ENCODE measurements at regions not wholly inside any gene's neighbourhood (a gene's known extent, or its start where the extent isn't known, plus 50 kb on each side); places are given as distances from the start of the nearest gene placed in this dataset.

- no peak for DNase-seq
- intact Hi-C loops (cut with micrococcal nuclease) = no loop called here
- CTCF ChIA-PET = no interaction called here
- no peaks in the 10 kb centered on the region for H3K36me3 Mint-ChIP-seq (ENCODE audit: low read depth)
- no peak overlapping the region for H3K27ac Mint-ChIP-seq
- H3K4me1 Mint-ChIP-seq (ENCODE audit: low read depth) = peaks cover 4% of the 10 kb centered on the region
- no peak overlapping the region for H3K4me3 Mint-ChIP-seq
- H3K27me3 Mint-ChIP-seq (ENCODE audit: low read depth) = peaks cover 14% of the 10 kb centered on the region
- H3K9me3 Mint-ChIP-seq = no peaks in the 10 kb centered on the region
These were observed 85.1 kb upstream of the FAM20C start for GRCh38 chr7:107233-107632.

GRCh38 chr7:107907-108306 lies 84.5 kb upstream of the FAM20C start:
- H3K36me3 Mint-ChIP-seq (ENCODE audit: low read depth) = peaks cover 1% of the 10 kb centered on the region
- no peak overlapping the region for H3K27ac Mint-ChIP-seq
- intact Hi-C loops (cut with micrococcal nuclease) = no loop called here
- CTCF ChIA-PET = no interaction called here
- DNase-seq = no peak
- peaks cover 4% of the 10 kb centered on the region for H3K9me3 Mint-ChIP-seq
- H3K4me3 Mint-ChIP-seq = no peak overlapping the region
- peaks cover 18% of the 10 kb centered on the region for H3K27me3 Mint-ChIP-seq (ENCODE audit: low read depth)
- H3K4me1 Mint-ChIP-seq (ENCODE audit: low read depth) = peaks cover 2% of the 10 kb centered on the region

GRCh38 chr7:109094-109493 lies 83.3 kb upstream of the FAM20C start:
- CTCF ChIA-PET = no interaction called here
- Mint-ChIP-seq H3K36me3 (ENCODE audit: low read depth) (peaks cover 1% of the 10 kb centered on the region), H3K27ac (no peak overlapping the region), H3K27me3 (ENCODE audit: low read depth) (peaks cover 19% of the 10 kb centered on the region), H3K4me1 (ENCODE audit: low read depth) (peaks cover 1% of the 10 kb centered on the region), H3K4me3 (no peak overlapping the region), H3K9me3 (peaks cover 10% of the 10 kb centered on the region)
- intact Hi-C loops (cut with micrococcal nuclease) = no loop called here
- DNase-seq = no peak

DNA sequence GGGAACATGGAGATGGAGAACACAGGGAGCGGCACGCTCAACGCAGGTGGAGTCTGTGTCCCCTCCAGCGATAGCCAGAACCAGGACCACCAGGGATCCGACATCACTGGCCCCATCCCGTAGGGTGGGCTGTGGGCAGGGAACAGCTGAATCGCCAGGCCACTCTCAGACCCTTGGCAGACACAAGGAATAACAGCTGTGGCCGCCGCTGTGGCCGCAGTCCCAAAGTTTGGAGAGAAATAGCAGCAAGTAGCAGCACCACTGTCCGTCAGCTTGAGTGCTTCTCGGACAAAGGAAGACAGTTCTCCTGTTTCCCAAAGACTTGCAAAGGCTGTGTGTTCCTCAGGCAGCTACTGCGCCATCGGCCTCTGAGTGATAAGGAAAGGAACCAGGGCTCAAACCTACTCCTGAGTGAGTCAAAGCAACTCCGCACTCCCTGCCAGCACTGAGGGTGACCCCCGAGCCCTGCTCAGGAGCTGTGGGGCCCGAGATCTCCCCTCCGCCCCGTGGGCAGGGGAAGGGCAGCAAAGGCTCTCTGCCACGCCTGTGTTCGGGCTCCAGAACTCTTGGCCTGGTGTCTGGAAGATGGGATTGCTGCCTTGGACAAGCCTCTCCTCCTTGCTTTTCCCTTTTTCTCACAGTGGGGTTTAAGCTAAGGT lies 82.3 kb upstream of the FAM20C start:
- Mint-ChIP-seq H3K36me3 (ENCODE audit: low read depth) (peaks cover 1% of the 10 kb centered on the region), H3K9me3 (peaks cover 17% of the 10 kb centered on the region), H3K27me3 (ENCODE audit: low read depth) (peaks cover 19% of the 10 kb centered on the region), H3K4me3 (no peak overlapping the region), H3K27ac (no peak overlapping the region), H3K4me1 (ENCODE audit: low read depth) (no peaks in the 10 kb centered on the region)
- DNase-seq = no peak
- CTCF ChIA-PET = no interaction called here
- intact Hi-C loops (cut with micrococcal nuclease) = no loop called here

DNA sequence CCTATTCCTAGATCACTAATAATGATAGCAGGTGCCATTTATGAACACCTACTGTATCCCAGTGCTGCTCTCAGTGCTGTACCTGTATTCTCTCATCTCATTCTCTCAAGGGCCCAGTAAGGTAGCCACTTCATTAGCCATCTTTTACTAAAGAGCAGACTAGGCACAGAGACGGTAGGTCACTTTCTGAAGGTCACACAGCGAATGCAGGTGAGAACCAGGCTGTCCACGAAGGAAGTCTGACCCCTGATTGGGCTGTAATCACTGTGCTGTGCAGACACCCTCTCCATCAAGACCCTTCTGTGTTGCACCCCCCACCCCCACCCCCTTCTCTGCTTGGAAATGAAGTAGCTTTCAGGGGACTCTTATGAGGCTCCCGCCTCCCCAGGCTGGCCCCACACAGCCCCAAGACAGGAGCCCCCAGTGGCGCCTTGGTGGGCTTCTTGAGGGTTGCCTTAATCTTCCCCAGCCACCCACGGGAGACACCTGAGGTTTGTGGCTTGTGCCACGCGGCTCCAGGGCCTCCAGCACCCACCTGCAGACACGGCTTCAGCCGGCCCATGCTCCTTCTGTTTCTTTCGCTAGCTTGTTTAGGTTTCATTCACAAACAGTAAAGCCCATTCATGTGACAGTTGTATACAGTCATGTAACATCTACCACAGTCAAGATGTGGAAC lies 81.7 kb upstream of the FAM20C start:
- peaks cover 17% of the 10 kb centered on the region for H3K9me3 Mint-ChIP-seq
- no peak for DNase-seq
- peaks cover 1% of the 10 kb centered on the region for H3K36me3 Mint-ChIP-seq (ENCODE audit: low read depth)
- H3K4me3 Mint-ChIP-seq = no peak overlapping the region
- H3K27me3 Mint-ChIP-seq (ENCODE audit: low read depth) = peaks cover 22% of the 10 kb centered on the region
- no peak overlapping the region for H3K27ac Mint-ChIP-seq
- CTCF ChIA-PET = no interaction called here
- intact Hi-C loops (cut with micrococcal nuclease) = no loop called here
- no peaks in the 10 kb centered on the region for H3K4me1 Mint-ChIP-seq (ENCODE audit: low read depth)

- Mint-ChIP-seq H3K4me1 (ENCODE audit: low read depth) (no peaks in the 10 kb centered on the region), H3K36me3 (ENCODE audit: low read depth) (peaks cover 1% of the 10 kb centered on the region), H3K27me3 (ENCODE audit: low read depth) (peaks cover 26% of the 10 kb centered on the region), H3K9me3 (peaks cover 17% of the 10 kb centered on the region), H3K27ac (no peak overlapping the region), H3K4me3 (no peak overlapping the region)
- intact Hi-C loops (cut with micrococcal nuclease) = no loop called here
- no peak for DNase-seq
- CTCF ChIA-PET = no interaction called here
These were observed 80.8 kb upstream of the FAM20C start for GRCh38 chr7:111591-111990.

GRCh38 chr7:112881-113280 lies 79.5 kb upstream of the FAM20C start:
- CTCF ChIA-PET = no interaction called here
- Mint-ChIP-seq H3K4me1 (ENCODE audit: low read depth) (no peaks in the 10 kb centered on the region), H3K4me3 (no peak overlapping the region), H3K36me3 (ENCODE audit: low read depth) (peaks cover 1% of the 10 kb centered on the region), H3K9me3 (peaks cover 17% of the 10 kb centered on the region), H3K27ac (no peak overlapping the region), H3K27me3 (ENCODE audit: low read depth) (peaks cover 29% of the 10 kb centered on the region)
- intact Hi-C loops (cut with micrococcal nuclease) = no loop called here
- DNase-seq = no peak

DNA sequence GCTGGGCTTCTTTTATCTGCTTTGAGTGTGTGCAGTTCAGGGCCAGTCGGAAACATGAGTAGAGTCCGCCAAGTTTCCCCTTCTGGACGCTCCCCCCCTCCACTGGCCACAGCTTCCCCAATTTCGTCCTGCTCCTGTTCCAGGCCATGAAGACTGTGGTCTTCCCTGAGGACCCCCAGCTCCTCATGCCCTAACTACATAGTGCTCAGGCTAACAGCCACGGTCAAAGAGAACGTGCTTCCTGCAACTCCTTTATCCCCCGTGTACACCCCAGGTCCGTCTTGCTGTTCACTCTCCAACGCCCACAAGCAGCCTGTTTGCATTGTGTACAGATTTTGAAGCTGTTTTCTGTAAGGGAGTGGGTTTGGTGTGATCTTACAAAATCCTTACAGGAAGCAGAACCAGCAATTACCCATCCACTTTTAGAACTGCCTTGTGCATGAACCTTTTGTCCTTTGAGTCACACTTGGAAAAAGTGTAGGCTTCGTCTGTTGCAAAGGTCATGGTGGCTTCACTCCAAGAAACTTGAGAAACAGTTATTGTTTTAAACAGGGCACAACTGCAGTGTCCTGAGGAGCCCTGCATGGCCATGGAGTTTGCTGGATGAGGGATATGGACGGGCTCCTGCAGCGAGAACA lies 77.0 kb upstream of the FAM20C start:
- Mint-ChIP-seq H3K27me3 (ENCODE audit: low read depth) (peaks cover 34% of the 10 kb centered on the region), H3K4me3 (no peak overlapping the region), H3K4me1 (ENCODE audit: low read depth) (no peaks in the 10 kb centered on the region), H3K36me3 (ENCODE audit: low read depth) (peaks cover 1% of the 10 kb centered on the region), H3K9me3 (peaks cover 17% of the 10 kb centered on the region), H3K27ac (no peak overlapping the region)
- no peak for DNase-seq
- CTCF ChIA-PET = interaction anchor here (0.7 kb wide), 1 partner anchor 567 kb away, joined by 3 read pairs; no protein-coding TSS in a partner anchor
- intact Hi-C loops (cut with micrococcal nuclease) = no loop called here

DNA sequence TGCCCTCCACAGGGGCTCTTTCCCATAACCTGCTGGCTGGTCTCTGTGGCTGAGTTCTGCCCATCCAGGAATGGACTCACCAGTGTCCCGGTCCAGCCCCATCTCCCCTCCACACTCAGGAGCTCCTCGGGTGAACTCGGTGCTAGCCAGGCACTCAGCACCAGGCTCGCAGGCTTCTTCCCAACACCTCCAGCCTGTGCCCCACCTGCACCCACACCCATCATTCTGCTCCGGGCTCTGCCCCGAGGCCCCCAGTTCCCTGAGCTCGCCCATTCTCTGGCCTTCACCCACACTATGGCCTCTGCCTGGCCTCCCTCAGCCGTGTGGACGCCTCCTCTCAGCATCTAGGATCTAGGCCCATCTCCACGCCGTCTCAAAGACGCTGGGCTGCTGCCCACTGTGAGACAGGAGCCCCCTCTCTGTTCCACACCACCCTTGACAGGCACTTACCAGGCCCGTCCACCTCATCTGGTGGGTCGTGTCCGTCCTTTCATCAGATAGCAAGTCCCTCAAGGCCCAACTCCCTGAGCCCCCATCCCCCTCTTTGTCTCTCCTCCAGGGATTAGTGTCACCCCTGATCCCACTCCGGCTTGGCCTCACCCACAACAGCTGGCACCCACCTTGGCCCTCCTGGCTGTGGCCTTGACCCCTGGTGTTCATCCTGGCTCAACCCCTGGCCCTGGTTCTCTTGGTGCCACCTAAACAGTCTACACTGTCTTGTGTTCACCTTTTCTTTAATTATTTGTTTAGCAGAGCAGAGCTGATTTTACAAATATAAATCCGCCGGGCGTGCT lies 76.0 kb upstream of the FAM20C start:
- peaks cover 1% of the 10 kb centered on the region for H3K36me3 Mint-ChIP-seq (ENCODE audit: low read depth)
- H3K27ac Mint-ChIP-seq = no peak overlapping the region
- intact Hi-C loops (cut with micrococcal nuclease) = no loop called here
- peaks cover 17% of the 10 kb centered on the region for H3K9me3 Mint-ChIP-seq
- no peaks in the 10 kb centered on the region for H3K4me1 Mint-ChIP-seq (ENCODE audit: low read depth)
- H3K4me3 Mint-ChIP-seq = no peak overlapping the region
- CTCF ChIA-PET = no interaction called here
- no peak for DNase-seq
- H3K27me3 Mint-ChIP-seq (ENCODE audit: low read depth) = peaks cover 29% of the 10 kb centered on the region

DNA sequence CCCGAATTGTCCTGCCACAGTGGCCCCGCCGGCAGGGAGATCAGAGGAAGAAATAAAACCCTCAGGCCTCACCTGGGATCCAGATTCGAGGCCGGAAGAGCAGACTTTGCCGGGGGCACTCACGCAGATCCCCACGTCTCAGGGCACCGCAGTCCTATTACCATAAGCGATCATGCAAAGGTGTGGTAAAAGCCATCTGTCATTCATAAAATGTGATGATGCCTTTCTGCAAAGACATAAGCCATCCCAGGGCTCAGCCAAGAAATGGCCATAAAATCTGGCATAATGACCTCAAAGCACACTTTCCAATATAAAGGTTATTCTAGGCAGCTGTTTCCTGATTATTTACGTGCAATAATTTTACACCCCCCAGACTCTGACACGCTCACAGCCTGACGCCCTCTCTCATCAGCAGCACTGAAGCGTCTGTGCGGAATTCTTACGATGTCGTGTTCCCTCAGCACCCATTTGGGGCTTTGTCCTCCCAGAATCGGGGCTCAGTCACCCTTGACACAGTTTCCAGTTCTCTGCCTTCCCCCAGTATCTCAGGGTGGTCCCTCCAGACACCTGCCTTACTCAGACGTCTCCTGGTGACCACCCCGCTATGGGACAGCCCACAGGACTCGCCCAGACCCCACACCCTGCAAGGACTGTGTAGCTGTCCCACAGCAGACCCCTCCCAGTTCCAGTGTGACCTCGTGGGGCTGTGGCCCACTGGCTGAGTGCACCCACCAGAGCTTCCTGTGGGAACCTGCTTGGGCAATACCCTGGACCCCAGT lies 74.3 kb upstream of the FAM20C start:
- Mint-ChIP-seq H3K9me3 (peaks cover 11% of the 10 kb centered on the region), H3K27me3 (ENCODE audit: low read depth) (peaks cover 19% of the 10 kb centered on the region), H3K4me1 (ENCODE audit: low read depth) (no peaks in the 10 kb centered on the region), H3K27ac (no peak overlapping the region), H3K4me3 (no peak overlapping the region), H3K36me3 (ENCODE audit: low read depth) (no peaks in the 10 kb centered on the region)
- CTCF ChIA-PET = no interaction called here
- DNase-seq = no peak
- intact Hi-C loops (cut with micrococcal nuclease) = no loop called here

DNA sequence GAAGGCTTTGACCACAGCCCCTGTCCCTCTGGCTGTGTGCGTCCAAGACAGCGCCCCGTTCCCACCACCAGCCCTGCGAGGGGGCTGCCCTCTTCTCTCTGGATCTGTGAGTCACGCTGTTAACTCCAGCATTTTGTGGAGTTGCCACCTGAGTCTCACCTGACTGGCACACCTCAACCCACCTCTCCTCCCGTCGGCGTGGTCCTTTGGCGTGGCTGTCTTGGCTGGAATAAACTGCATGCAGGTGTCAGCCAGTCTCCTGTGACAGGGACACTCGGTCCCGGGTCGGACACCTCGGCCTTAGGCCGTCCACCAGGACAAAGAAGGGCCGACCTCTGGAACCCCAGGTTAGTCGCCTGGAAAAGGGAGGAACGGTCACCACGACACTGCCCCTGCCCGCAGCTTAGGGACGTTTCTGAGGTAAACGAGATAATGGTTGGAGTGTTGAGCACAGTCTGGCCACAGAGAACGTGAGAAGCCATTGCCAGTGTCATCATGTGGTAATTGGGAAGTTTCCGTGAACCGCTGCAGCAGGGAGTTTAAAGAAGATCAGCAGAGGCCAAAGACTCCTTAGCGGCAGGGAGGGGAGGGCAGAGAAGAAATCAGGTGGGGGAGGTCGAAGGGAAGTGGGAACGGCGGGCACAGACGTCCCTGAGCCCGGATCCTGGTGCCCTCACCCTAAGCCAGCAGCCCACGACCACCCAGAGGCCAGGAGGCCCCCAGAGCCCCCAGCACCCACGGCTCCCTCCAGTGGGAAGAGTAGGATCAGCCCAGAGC lies 73.6 kb upstream of the FAM20C start:
- H3K27me3 Mint-ChIP-seq (ENCODE audit: low read depth) = peaks cover 18% of the 10 kb centered on the region
- H3K4me3 Mint-ChIP-seq = no peak overlapping the region
- no peaks in the 10 kb centered on the region for H3K36me3 Mint-ChIP-seq (ENCODE audit: low read depth)
- intact Hi-C loops (cut with micrococcal nuclease) = no loop called here
- no peak for DNase-seq
- no peak overlapping the region for H3K27ac Mint-ChIP-seq
- CTCF ChIA-PET = interaction anchor here (1.0 kb wide), 1 partner anchor 655 kb away, joined by 3 read pairs; no protein-coding TSS in a partner anchor
- no peaks in the 10 kb centered on the region for H3K4me1 Mint-ChIP-seq (ENCODE audit: low read depth)
- H3K9me3 Mint-ChIP-seq = peaks cover 7% of the 10 kb centered on the region

All from activated naive CD4-positive, alpha-beta T cell treated with anti-CD3 and anti-CD28 coated beads for 36 hours (primary cell).